WERI-Rb-1 (cell line): ENCODE measurements at regions not wholly inside any gene's neighbourhood (a gene's known extent, or its start where the extent isn't known, plus 50 kb on each side); places are given as distances from the start of the nearest gene placed in this dataset.

ENCODE experiments used
- DNase-seq: peaks from one replicate; pipeline ENCODE4 v3.0.0-alpha.2; 2020
- H3K27ac ChIP-seq: fragments of 250-450 bp; sonication (Bioruptor Pico); 2 replicates; pipeline ENCODE4 v1.5.1; 2020; ENCODE audit warnings: mild to moderate bottlenecking, moderate library complexity
- H3K27me3 ChIP-seq: fragments of 250-450 bp; sonication (Bioruptor Pico); 2 replicates; pipeline ENCODE4 v1.5.1; 2021; ENCODE audit warnings: mild to moderate bottlenecking, low read depth, moderate library complexity; ENCODE audit not compliant: insufficient read depth, severe bottlenecking
- H3K36me3 ChIP-seq: fragments of 250-450 bp; sonication (Bioruptor Pico); 2 replicates; pipeline ENCODE4 v1.5.1; 2020; ENCODE audit warnings: mild to moderate bottlenecking, moderate library complexity
- H3K4me3 ChIP-seq: 2 replicates; pipeline ENCODE4 v1.5.1; 2011; ENCODE audit warnings: low read depth, mild to moderate bottlenecking, control low read depth, low read length
- H3K9me3 ChIP-seq: fragments of 250-450 bp; sonication (Bioruptor Pico); 2 replicates; pipeline ENCODE4 v1.5.1; 2021; ENCODE audit warnings: mild to moderate bottlenecking, moderate library complexity; ENCODE audit not compliant: severe bottlenecking
- TF ChIP-seq, protein P1 (sequence below): IDR thresholded peaks from 2 replicates; pipeline ENCODE4 v1.5.1; 2011; ENCODE audit warnings: low read depth, mild to moderate bottlenecking, control low read depth, inconsistent platforms, low read length

DNA sequence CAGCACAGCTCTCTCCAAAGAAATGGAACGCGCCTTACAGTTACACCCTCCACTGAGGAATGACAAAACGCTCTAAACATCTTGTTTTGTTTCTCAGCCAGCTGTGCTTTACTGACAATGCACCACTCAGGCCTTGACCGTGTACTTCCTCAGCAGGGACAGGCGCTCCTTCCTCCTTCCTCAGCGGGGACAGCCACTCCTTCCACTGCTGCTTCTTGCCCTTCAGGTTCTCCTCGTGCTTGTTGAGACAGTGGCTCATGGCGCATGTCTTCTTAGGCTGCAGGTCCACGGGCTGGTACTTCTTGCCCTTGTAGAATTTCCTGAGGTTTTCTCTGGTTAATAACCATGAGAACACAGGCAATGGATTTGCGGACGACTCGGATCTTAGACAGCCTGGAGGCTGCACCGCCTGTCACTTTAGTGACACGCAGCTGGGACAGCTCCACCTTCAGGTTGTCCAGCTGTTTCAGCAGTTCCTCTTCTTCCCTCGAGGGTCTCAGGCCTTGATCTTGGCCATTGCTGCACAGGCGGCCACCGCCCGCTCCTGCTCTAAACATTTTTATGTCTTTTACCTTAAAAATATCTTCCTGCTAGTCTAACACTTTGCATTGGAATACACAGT is 613.8 kb downstream of the BRD1 start:
- H3K36me3 ChIP-seq, result no peaks in the 10 kb centered on the region
- H3K27ac ChIP-seq, result no peak overlapping the region
- no peak for DNase-seq
- H3K27me3 ChIP-seq, result no peaks in the 10 kb centered on the region
- TF ChIP-seq, protein P1, sequence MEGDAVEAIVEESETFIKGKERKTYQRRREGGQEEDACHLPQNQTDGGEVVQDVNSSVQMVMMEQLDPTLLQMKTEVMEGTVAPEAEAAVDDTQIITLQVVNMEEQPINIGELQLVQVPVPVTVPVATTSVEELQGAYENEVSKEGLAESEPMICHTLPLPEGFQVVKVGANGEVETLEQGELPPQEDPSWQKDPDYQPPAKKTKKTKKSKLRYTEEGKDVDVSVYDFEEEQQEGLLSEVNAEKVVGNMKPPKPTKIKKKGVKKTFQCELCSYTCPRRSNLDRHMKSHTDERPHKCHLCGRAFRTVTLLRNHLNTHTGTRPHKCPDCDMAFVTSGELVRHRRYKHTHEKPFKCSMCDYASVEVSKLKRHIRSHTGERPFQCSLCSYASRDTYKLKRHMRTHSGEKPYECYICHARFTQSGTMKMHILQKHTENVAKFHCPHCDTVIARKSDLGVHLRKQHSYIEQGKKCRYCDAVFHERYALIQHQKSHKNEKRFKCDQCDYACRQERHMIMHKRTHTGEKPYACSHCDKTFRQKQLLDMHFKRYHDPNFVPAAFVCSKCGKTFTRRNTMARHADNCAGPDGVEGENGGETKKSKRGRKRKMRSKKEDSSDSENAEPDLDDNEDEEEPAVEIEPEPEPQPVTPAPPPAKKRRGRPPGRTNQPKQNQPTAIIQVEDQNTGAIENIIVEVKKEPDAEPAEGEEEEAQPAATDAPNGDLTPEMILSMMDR, result 0 out of 2 replicates have a peak, but pooled peaks have one; percentile 12
- H3K9me3 ChIP-seq, result peaks cover 12% of the 10 kb centered on the region
- H3K4me3 ChIP-seq, result no peak overlapping the region

- H3K4me3 ChIP-seq, result no peak overlapping the region
- H3K27ac ChIP-seq, result no peak overlapping the region
- H3K27me3 ChIP-seq, result no peaks in the 10 kb centered on the region
- no peaks in the 10 kb centered on the region for H3K36me3 ChIP-seq
- DNase-seq, result no peak
- TF ChIP-seq, protein P1, result no peak
- H3K9me3 ChIP-seq, result peaks cover under 1% of the 10 kb centered on the region
Measured at GRCh38 chr22:49212466-49212865, 615.2 kb downstream of the BRD1 start.

GRCh38 chr22:49212002-49212401 is 615.7 kb downstream of the BRD1 start:
- H3K9me3 ChIP-seq, result no peaks in the 10 kb centered on the region
- H3K36me3 ChIP-seq, result no peaks in the 10 kb centered on the region
- no peak overlapping the region for H3K4me3 ChIP-seq
- no peaks in the 10 kb centered on the region for H3K27me3 ChIP-seq
- TF ChIP-seq, protein P1, result no peak
- DNase-seq, result no peak
- no peak overlapping the region for H3K27ac ChIP-seq

GRCh38 chr22:49211176-49211575 is 616.5 kb downstream of the BRD1 start:
- H3K36me3 ChIP-seq, result no peaks in the 10 kb centered on the region
- H3K9me3 ChIP-seq, result no peaks in the 10 kb centered on the region
- no peaks in the 10 kb centered on the region for H3K27me3 ChIP-seq
- no peak overlapping the region for H3K4me3 ChIP-seq
- H3K27ac ChIP-seq, result no peak overlapping the region
- DNase-seq, result no peak
- TF ChIP-seq, protein P1, result no peak

DNA sequence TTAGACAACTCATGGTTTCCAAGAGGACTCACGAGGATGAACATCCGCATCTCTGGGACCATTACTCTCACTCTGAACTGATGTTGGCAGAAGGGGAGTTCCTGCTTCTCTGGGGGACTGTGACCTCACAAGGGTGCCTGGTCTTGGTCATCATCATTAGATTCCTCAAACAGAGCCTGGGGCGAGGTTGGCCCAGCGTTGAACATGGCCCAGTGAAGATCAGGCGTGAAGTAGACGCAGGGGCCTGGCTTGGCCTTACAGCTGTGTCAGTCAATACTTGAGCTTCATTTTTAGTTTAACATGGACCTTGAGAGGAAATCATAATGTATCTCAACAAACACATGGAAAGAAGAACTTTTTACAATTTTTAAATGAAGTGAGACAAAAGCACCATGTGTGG is 617.1 kb downstream of the BRD1 start:
- Histone ChIP-seq H3K4me3 (no peak overlapping the region), H3K27me3 (no peaks in the 10 kb centered on the region), H3K9me3 (no peaks in the 10 kb centered on the region), H3K36me3 (no peaks in the 10 kb centered on the region), H3K27ac (no peak overlapping the region)
- no peak for DNase-seq
- TF ChIP-seq, protein P1, result no peak
